IMR-90 (cell line): ENCODE measurements at regions not wholly inside any gene's neighbourhood (a gene's known extent, or its start where the extent isn't known, plus 50 kb on each side); places are given as distances from the start of the nearest gene placed in this dataset.

ENCODE experiments used
- ATAC-seq: fragments of 200-7000 bp; cut with Tn5 transposase; 2 replicates; pipeline ENCODE4 v1.9.1; 2020; ENCODE audit warnings: low read depth, mild to moderate bottlenecking, moderate library complexity
- BruUV-seq: library from RNA; stranded (reverse); fragments of 400-500 nt; replicated peaks from 2 replicates; lab custom pipeline; 2021; lab: Mats Ljungman, UMichigan
- CTCF ChIA-PET: fragments of 300-600 bp; formaldehyde crosslinking; extraction: SDS; loops from one replicate; lab custom pipeline; 2021; ENCODE audit warnings: antibody characterized with exemption; lab: Yijun Ruan, JAX
- POLR2A ChIA-PET: fragments of 300-600 bp; sonication (Branson Sonifier 250); formaldehyde crosslinking; loops from one replicate; lab custom pipeline; 2022; ENCODE audit warnings: antibody characterized with exemption; ENCODE audit not compliant: unreplicated experiment; lab: Charles Lee
- DNase-seq: peaks from one replicate; pipeline ENCODE4 v3.0.0; 2013
- H2AFZ ChIP-seq: replicated peaks from 2 replicates; pipeline ENCODE3; 2013; ENCODE audit warnings: low read length, mild to moderate bottlenecking; ENCODE audit not compliant: poor library complexity
- H2AK5ac ChIP-seq: 2 replicates; pipeline ENCODE4 v1.6.1; 2013; ENCODE audit warnings: low read depth, low read length, inconsistent platforms
- H2AK9ac ChIP-seq: replicated peaks from 2 replicates; pipeline ENCODE3; 2013; ENCODE audit warnings: mild to moderate bottlenecking, low read depth, low read length, moderate library complexity; ENCODE audit not compliant: poor library complexity
- H2BK120ac ChIP-seq: 2 replicates; pipeline ENCODE4 v1.6.1; 2013; ENCODE audit warnings: low read depth, low read length, inconsistent platforms
- H2BK15ac ChIP-seq: 3 replicates; pipeline ENCODE4 v1.6.1; 2013; ENCODE audit warnings: low read depth, low read length, inconsistent platforms
- H2BK20ac ChIP-seq: 2 replicates; pipeline ENCODE4 v1.6.1; 2013; ENCODE audit warnings: low read depth, mild to moderate bottlenecking, inconsistent platforms, low read length, moderate library complexity
- H2BK5ac ChIP-seq: 2 replicates; pipeline ENCODE4 v1.6.1; 2013; ENCODE audit warnings: mild to moderate bottlenecking, low read depth, low read length, inconsistent platforms; ENCODE audit not compliant: poor library complexity, severe bottlenecking
- H3K14ac ChIP-seq: replicated peaks from 2 replicates; pipeline ENCODE4 v1.6.1; 2013; ENCODE audit warnings: low read depth, low read length, inconsistent platforms
- H3K18ac ChIP-seq: 2 replicates; pipeline ENCODE4 v1.6.1; 2013; ENCODE audit warnings: low read depth, low read length, control low read depth
- H3K23ac ChIP-seq: 2 replicates; pipeline ENCODE4 v1.6.1; 2013; ENCODE audit warnings: low read depth, low read length, inconsistent platforms
- H3K27ac ChIP-seq: 2 replicates; pipeline ENCODE4 v1.5.1; 2013; ENCODE audit warnings: mild to moderate bottlenecking, control low read depth, low read length; ENCODE audit not compliant: insufficient read depth
- H3K27me3 ChIP-seq: 2 replicates; pipeline ENCODE4 v1.6.1; 2013; ENCODE audit warnings: low read length; ENCODE audit not compliant: control insufficient read depth, insufficient read depth
- H3K36me3 ChIP-seq: 2 replicates; pipeline ENCODE4 v1.6.1; 2013; ENCODE audit warnings: low read length, mixed read lengths; ENCODE audit not compliant: control insufficient read depth, insufficient read depth
- H3K4ac ChIP-seq: 2 replicates; pipeline ENCODE4 v1.6.1; 2013; ENCODE audit warnings: low read depth, low read length, inconsistent platforms
- H3K4me1 ChIP-seq: 2 replicates; pipeline ENCODE4 v1.6.1; 2013; ENCODE audit warnings: low read length, mixed read lengths; ENCODE audit not compliant: control insufficient read depth, insufficient read depth
- H3K4me2 ChIP-seq: 2 replicates; pipeline ENCODE4 v1.6.1; 2013; ENCODE audit warnings: low read depth, mild to moderate bottlenecking, control low read depth, low read length, moderate library complexity
- H3K4me3 ChIP-seq: 2 replicates; pipeline ENCODE4 v1.5.1; 2013; ENCODE audit warnings: low read depth, mild to moderate bottlenecking, control low read depth, low read length, moderate library complexity; ENCODE audit not compliant: insufficient read depth
- H3K56ac ChIP-seq: 2 replicates; pipeline ENCODE4 v1.6.1; 2013; ENCODE audit warnings: low read length, inconsistent platforms; ENCODE audit not compliant: insufficient read depth; ENCODE audit errors: extremely low read depth
- H3K79me1 ChIP-seq, 2 experiments: 2 replicates each; pipeline ENCODE4 v1.6.1; 2013; ENCODE audit warnings: low read length in 2 of 2, inconsistent platforms in 1 of 2, low read depth in 1 of 2
- H3K9ac ChIP-seq: 2 replicates; pipeline ENCODE4 v1.6.1; 2013; ENCODE audit warnings: low read depth, low read length, control low read depth
- H3K9me1 ChIP-seq: 2 replicates; pipeline ENCODE4 v1.6.1; 2013; ENCODE audit warnings: low read length, inconsistent platforms; ENCODE audit not compliant: insufficient read depth
- H3K9me3 ChIP-seq: 2 replicates; pipeline ENCODE4 v1.6.1; 2013; ENCODE audit warnings: low read length; ENCODE audit not compliant: control insufficient read depth, insufficient read depth
- H4K20me1 ChIP-seq: 2 replicates; pipeline ENCODE4 v1.6.1; 2013; ENCODE audit warnings: low read length, inconsistent platforms; ENCODE audit not compliant: insufficient read depth
- H4K5ac ChIP-seq: 2 replicates; pipeline ENCODE4 v1.6.1; 2013; ENCODE audit warnings: mild to moderate bottlenecking, low read depth, low read length, control low read depth
- H4K8ac ChIP-seq, 2 experiments: 2 replicates each; pipeline ENCODE4 v1.6.1; 2013; ENCODE audit warnings: low read depth in 2 of 2, low read length in 2 of 2, control low read depth in 1 of 2, inconsistent platforms in 1 of 2
- H4K91ac ChIP-seq: 2 replicates; pipeline ENCODE4 v1.6.1; 2013; ENCODE audit warnings: low read depth, low read length, inconsistent platforms; ENCODE audit not compliant: insufficient read depth
- BHLHE40 ChIP-seq: fragments of 150-350 bp; IDR thresholded peaks from 2 replicates; pipeline ENCODE4 v1.6.1; 2016; ENCODE audit warnings: mild to moderate bottlenecking, low read depth, low read length
- CEBPB ChIP-seq: IDR thresholded peaks from 2 replicates; pipeline ENCODE4 v1.6.1; 2012; ENCODE audit warnings: low read depth, low read length, improper control_type of control experiment
- CHD1 ChIP-seq: IDR thresholded peaks from 2 replicates; pipeline ENCODE4 v1.6.1; 2012; ENCODE audit warnings: low read depth, low read length, improper control_type of control experiment
- CTCF ChIP-seq: conservative IDR thresholded peaks from 2 replicates; pipeline ENCODE4 v1.5.1; 2012; ENCODE audit warnings: mild to moderate bottlenecking, low read depth, low read length, improper control_type of control experiment
- ELK1 ChIP-seq: fragments of 150-350 bp; IDR thresholded peaks from 2 replicates; pipeline ENCODE4 v1.6.1; 2016; ENCODE audit warnings: low read depth, mild to moderate bottlenecking, low read length, moderate library complexity, borderline replicate concordance
- FOS ChIP-seq: fragments of 150-350 bp; IDR thresholded peaks from 2 replicates; pipeline ENCODE4 v1.6.1; 2016; ENCODE audit warnings: low read depth, low read length
- MAFK ChIP-seq: IDR thresholded peaks from 2 replicates; pipeline ENCODE4 v1.6.1; 2012; ENCODE audit warnings: low read depth, low read length, improper control_type of control experiment
- MAZ ChIP-seq: IDR thresholded peaks from 2 replicates; pipeline ENCODE4 v1.6.1; 2012; ENCODE audit warnings: low read depth, mild to moderate bottlenecking, low read length, improper control_type of control experiment, moderate library complexity, borderline replicate concordance
- MXI1 ChIP-seq: IDR thresholded peaks from 2 replicates; pipeline ENCODE4 v1.6.1; 2012; ENCODE audit warnings: low read depth, mild to moderate bottlenecking, low read length, moderate library complexity, borderline replicate concordance
- NFE2L2 ChIP-seq: fragments of 150-350 bp; IDR thresholded peaks from 2 replicates; pipeline ENCODE4 v1.6.1; 2016; ENCODE audit warnings: low read depth, mild to moderate bottlenecking, low read length
- POLR2A ChIP-seq: IDR thresholded peaks from 2 replicates; pipeline ENCODE4 v1.6.1; 2012; ENCODE audit warnings: mild to moderate bottlenecking, low read depth, low read length
- RAD21 ChIP-seq: IDR thresholded peaks from 2 replicates; pipeline ENCODE4 v1.6.1; 2012; ENCODE audit warnings: low read length, improper control_type of control experiment
- RCOR1 ChIP-seq: IDR thresholded peaks from 2 replicates; pipeline ENCODE4 v1.6.1; 2012; ENCODE audit warnings: mild to moderate bottlenecking, low read length, improper control_type of control experiment; ENCODE audit not compliant: insufficient replicate concordance
- RFX5 ChIP-seq: IDR thresholded peaks from 2 replicates; pipeline ENCODE4 v1.8.0; 2012; ENCODE audit warnings: low read depth, mild to moderate bottlenecking, low read length, moderate library complexity
- SMC3 ChIP-seq: fragments of 150-350 bp; IDR thresholded peaks from 2 replicates; pipeline ENCODE4 v1.6.1; 2016; ENCODE audit warnings: low read depth, mild to moderate bottlenecking, antibody characterized with exemption, low read length, moderate library complexity
- USF2 ChIP-seq: fragments of 150-350 bp; IDR thresholded peaks from 2 replicates; pipeline ENCODE4 v1.6.1; 2017; ENCODE audit warnings: mild to moderate bottlenecking, antibody characterized with exemption, low read length, low read depth
- WGBS, 2 experiments: methylation state at CpG; one replicate each; pipeline versions ENCODE4 v1.1.5 to v1.1.7; 2013; ENCODE audit warnings: missing lambda C conversion rate in 2 of 2; ENCODE audit not compliant: insufficient read length in 1 of 2; ENCODE audit errors: extremely low coverage in 2 of 2; 5-methylcytosine and 5-hydroxymethylcytosine counted together
- dilution Hi-C: fragments of 300-500 bp; cut with HindIII; formaldehyde crosslinking; loops from one replicate; pipeline ENCODE4 v1.14.3; 2018; ENCODE audit warnings: low sequenced_read_pairs; ENCODE audit not compliant: unreplicated experiment
- in situ Hi-C: fragments of 300-500 bp; cut with MboI; formaldehyde crosslinking; loops from 3 replicates; pipeline ENCODE4 v1.14.3; 2019; ENCODE audit warnings: low sequenced_read_pairs, inconsistent platforms, mixed read lengths
- intact Hi-C: fragments of 100-400 bp; cut with micrococcal nuclease; formaldehyde crosslinking; loops from 2 replicates; pipeline ENCODE4 v1.10.0; 2022

GRCh38 chr7:84362828-84363227 lies 168.2 kb upstream of the SEMA3A start:
- no peak overlapping the region for H2AFZ ChIP-seq
- H3K23ac ChIP-seq = no peak overlapping the region
- H3K27ac ChIP-seq = no peak overlapping the region
- H2BK5ac ChIP-seq = no peak overlapping the region
- H3K9me1 ChIP-seq = no peaks in the 10 kb centered on the region
- in situ Hi-C loops = no loop called here
- ChIA-PET CTCF (no interaction called here), POLR2A (no interaction called here)
- H2BK15ac ChIP-seq = 0 out of 3 replicates have a peak overlapping the region, but pooled peaks have one; percentile 15
- H4K5ac ChIP-seq = no peak overlapping the region
- H4K8ac ChIP-seq = peak overlapping the region in 1 of 2 experiments; percentile 53; a peak in 1 of 4 replicates
- no peak for DNase-seq
- no peak overlapping the region for H3K4ac ChIP-seq
- no peak for ATAC-seq
- H2BK120ac ChIP-seq = no peak overlapping the region
- no peak overlapping the region for H3K56ac ChIP-seq
- dilution Hi-C loops = no loop called here
- no peak overlapping the region for H3K4me3 ChIP-seq
- no peak overlapping the region for H2BK20ac ChIP-seq
- no peak overlapping the region for H3K4me2 ChIP-seq
- no peaks in the 10 kb centered on the region for H4K20me1 ChIP-seq
- no peak overlapping the region for H2AK5ac ChIP-seq
- peak overlapping the region; percentile 64; the same call in 1 of the 2 replicates for H3K18ac ChIP-seq
- intact Hi-C loops = no loop called here
- H3K27me3 ChIP-seq = no peaks in the 10 kb centered on the region
- BruUV-seq = no TSS peak
- H3K9ac ChIP-seq = no peak overlapping the region
- no peak overlapping the region for H3K14ac ChIP-seq
- no peak for TF ChIP-seq CHD1
- TF ChIP-seq ELK1 = no peak
- TF ChIP-seq POLR2A = no peak
- no peak for TF ChIP-seq CTCF
- no peak for TF ChIP-seq FOS
- TF ChIP-seq SMC3 = no peak
- no peak for TF ChIP-seq MAZ
- TF ChIP-seq RCOR1 = no peak
- TF ChIP-seq NFE2L2 = no peak
- TF ChIP-seq MXI1 = no peak
- no peak for TF ChIP-seq CEBPB
- TF ChIP-seq USF2 = no peak
- TF ChIP-seq BHLHE40 = no peak
- TF ChIP-seq MAFK = no peak
- TF ChIP-seq RFX5 = no peak
- TF ChIP-seq RAD21 = no peak
- H4K91ac ChIP-seq = no peak overlapping the region
- no peak overlapping the region for H2AK9ac ChIP-seq
- peaks cover 7% of the 10 kb centered on the region for H3K4me1 ChIP-seq
- no peaks in the 10 kb centered on the region for H3K36me3 ChIP-seq
- H3K79me1 ChIP-seq = no peaks in the 10 kb centered on the region
- WGBS, 2 experiments = no CpG with 5 or more reads among the region's 1 CpG
- H3K9me3 ChIP-seq = no peaks in the 10 kb centered on the region
